Neuronal stem cell (in vitro differentiated cells): ENCODE measurements at regions not wholly inside any gene's neighbourhood (a gene's known extent, or its start where the extent isn't known, plus 50 kb on each side); places are given as distances from the start of the nearest gene placed in this dataset.
A peak's percentile ranks its signal among the peaks of the same experiment; 100 is the strongest.

Source experiments
- DNase-seq: peaks from one replicate; pipeline ENCODE4 v3.0.0-alpha.2; 2013; ENCODE audit warnings: low spot score
- H2AFZ ChIP-seq: one replicate; pipeline ENCODE4 v1.6.1; 2013; ENCODE audit warnings: mild to moderate bottlenecking, low read length, inconsistent platforms
- H2AK5ac ChIP-seq: 2 replicates; pipeline ENCODE4 v1.6.1; 2013; ENCODE audit warnings: low read depth, mild to moderate bottlenecking, inconsistent platforms, low read length, moderate library complexity, mixed read lengths
- H2BK120ac ChIP-seq: 2 replicates; pipeline ENCODE4 v1.6.1; 2013; ENCODE audit warnings: low read depth, mild to moderate bottlenecking, inconsistent platforms, low read length, moderate library complexity, mixed read lengths
- H2BK12ac ChIP-seq: one replicate; pipeline ENCODE4 v1.6.1; 2013; ENCODE audit warnings: low read length, inconsistent platforms
- H2BK15ac ChIP-seq: 2 replicates; pipeline ENCODE4 v1.6.1; 2013; ENCODE audit warnings: mild to moderate bottlenecking, low read length, inconsistent platforms, mixed read lengths
- H2BK5ac ChIP-seq: one replicate; pipeline ENCODE4 v1.6.1; 2013; ENCODE audit warnings: inconsistent platforms, mild to moderate bottlenecking, low read length, moderate library complexity
- H3K14ac ChIP-seq: one replicate; pipeline ENCODE4 v1.6.1; 2013; ENCODE audit warnings: low read length, inconsistent platforms
- H3K18ac ChIP-seq: 2 replicates; pipeline ENCODE4 v1.6.1; 2013; ENCODE audit warnings: low read length, inconsistent platforms
- H3K23ac ChIP-seq: 2 replicates; pipeline ENCODE4 v1.6.1; 2013; ENCODE audit warnings: low read depth, mild to moderate bottlenecking, mixed read lengths, low read length, inconsistent platforms; ENCODE audit not compliant: poor library complexity
- H3K27ac ChIP-seq: replicated peaks from 3 replicates; pipeline ENCODE4 v1.5.1; 2013; ENCODE audit warnings: low read length, inconsistent platforms
- H3K27me3 ChIP-seq, 3 experiments: 2 replicates each; pipeline ENCODE4 v1.6.1; 2013; ENCODE audit warnings: low read length in 3 of 3, mild to moderate bottlenecking in 2 of 3, inconsistent platforms in 1 of 3, low read depth in 1 of 3, mixed read lengths in 1 of 3, moderate library complexity in 1 of 3; ENCODE audit not compliant: control insufficient read depth in 3 of 3, insufficient read depth in 3 of 3
- H3K36me3 ChIP-seq, 2 donors: replicated peaks in 1 of 2; 2 replicates each; pipeline ENCODE4 v1.6.1; 2013; ENCODE audit warnings: low read length in 2 of 2; ENCODE audit not compliant: control insufficient read depth in 2 of 2, insufficient read depth in 2 of 2
- H3K4ac ChIP-seq: 2 replicates; pipeline ENCODE4 v1.6.1; 2013; ENCODE audit warnings: inconsistent platforms, mild to moderate bottlenecking, low read length, moderate library complexity
- H3K4me1 ChIP-seq, 2 donors: 1 replicate in 1 of 2; 2 replicates in 1 of 2; pipeline ENCODE4 v1.6.1; 2013; ENCODE audit warnings: low read length in 2 of 2, low read depth in 1 of 2; ENCODE audit not compliant: control insufficient read depth in 2 of 2, insufficient read depth in 1 of 2
- H3K4me2 ChIP-seq: one replicate; pipeline ENCODE4 v1.6.1; 2013; ENCODE audit warnings: mild to moderate bottlenecking, low read length, inconsistent platforms; ENCODE audit not compliant: insufficient read depth, poor library complexity, severe bottlenecking
- H3K4me3 ChIP-seq, 2 donors: 2 replicates each; pipeline ENCODE4 v1.5.1; 2013; ENCODE audit warnings: low read length in 2 of 2, mild to moderate bottlenecking in 2 of 2, inconsistent platforms in 1 of 2, moderate library complexity in 1 of 2
- H3K79me1 ChIP-seq: one replicate; pipeline ENCODE4 v1.6.1; 2013; ENCODE audit warnings: low read depth, mild to moderate bottlenecking, inconsistent platforms, low read length, moderate library complexity
- H3K9ac ChIP-seq: one replicate; pipeline ENCODE4 v1.6.1; 2013; ENCODE audit warnings: mild to moderate bottlenecking, low read depth, low read length, inconsistent platforms; ENCODE audit not compliant: poor library complexity
- H3K9me3 ChIP-seq, 2 donors: replicated peaks in 1 of 2; 2 replicates each; pipeline versions ENCODE3 to v1.6.1; 2013; ENCODE audit warnings: low read length in 2 of 2, mild to moderate bottlenecking in 2 of 2, inconsistent platforms in 1 of 2, low read depth in 1 of 2, mixed read lengths in 1 of 2, moderate library complexity in 1 of 2; ENCODE audit not compliant: control insufficient read depth in 2 of 2, insufficient read depth in 1 of 2
- H4K8ac ChIP-seq: one replicate; pipeline ENCODE4 v1.6.1; 2013; ENCODE audit warnings: low read depth, mild to moderate bottlenecking, inconsistent platforms, low read length, moderate library complexity
- H4K91ac ChIP-seq: one replicate; pipeline ENCODE4 v1.6.1; 2013; ENCODE audit warnings: low read length, low read depth, mild to moderate bottlenecking, inconsistent platforms; ENCODE audit not compliant: poor library complexity
- WGBS, 2 donors: extraction: QIAGEN DNeasy Blood & Tissue Kit; methylation state at CpG; one replicate each; pipeline ENCODE4 v1.1.7; 2013; ENCODE audit warnings: missing lambda C conversion rate in 2 of 2, mixed read lengths in 1 of 2; ENCODE audit not compliant: insufficient read length in 2 of 2, insufficient replicate concordance in 1 of 2; ENCODE audit errors: extremely low coverage in 2 of 2; 5-methylcytosine and 5-hydroxymethylcytosine counted together

DNA sequence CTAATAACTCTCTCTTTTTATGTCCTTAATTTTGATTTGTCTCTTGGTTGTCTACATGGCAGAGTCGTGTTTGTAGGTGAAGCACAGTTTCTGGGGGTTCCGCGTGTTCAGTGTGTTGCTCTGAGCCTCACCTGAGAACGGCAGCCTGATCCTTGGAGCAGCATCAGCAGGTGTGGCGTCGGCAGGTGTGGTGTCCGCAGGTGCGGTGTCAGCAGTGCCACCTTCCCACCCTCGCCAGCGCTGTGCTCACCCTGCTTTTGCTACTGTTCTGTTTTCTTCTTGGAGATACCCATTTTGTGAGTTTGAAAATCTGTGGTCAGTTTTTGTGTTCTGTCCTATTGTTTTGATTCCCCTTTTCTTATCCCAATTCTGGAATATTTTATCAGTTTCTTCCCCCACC is 406.6 kb downstream of the GLRX3 start:
- Histone ChIP-seq H4K8ac (no peak overlapping the region), H2BK120ac (no peak overlapping the region), H3K18ac (no peak overlapping the region), H2AK5ac (no peak overlapping the region), H3K4me2 (no peak overlapping the region), H3K14ac (no peak overlapping the region), H2BK15ac (no peak overlapping the region), H3K9ac (no peak overlapping the region), H2BK12ac (no peak overlapping the region), H3K27me3 (no peaks in the 10 kb centered on the region), H3K36me3 (no peaks in the 10 kb centered on the region), H3K79me1 (no peaks in the 10 kb centered on the region), H3K4me1 (peaks cover 0 to 5% of the 10 kb centered on the region in 2 donors), H3K4me3 (peak overlapping the region in 1 of 2 donors; percentile 37), H3K4ac (no peak overlapping the region), H3K23ac (no peak overlapping the region), H2AFZ (no peak overlapping the region), H2BK5ac (no peak overlapping the region), H3K9me3 (no peaks in the 10 kb centered on the region), H3K27ac (no peak overlapping the region), H4K91ac (no peak overlapping the region)
- DNase-seq = no peak
- WGBS, 2 donors = no CpG with 5 or more reads among the region's 10 CpGs

GRCh38 chr10:130543794-130544193 is 407.6 kb downstream of the GLRX3 start:
- H2BK5ac ChIP-seq = no peak overlapping the region
- H3K9me3 ChIP-seq = no peaks in the 10 kb centered on the region
- no peak overlapping the region for H2BK15ac ChIP-seq
- H3K23ac ChIP-seq = no peak overlapping the region
- H3K79me1 ChIP-seq = no peaks in the 10 kb centered on the region
- peaks cover 0 to 5% of the 10 kb centered on the region in 2 donors for H3K4me1 ChIP-seq
- H2AK5ac ChIP-seq = no peak overlapping the region
- H2BK120ac ChIP-seq = no peak overlapping the region
- H3K36me3 ChIP-seq = no peaks in the 10 kb centered on the region
- no peak overlapping the region for H4K8ac ChIP-seq
- no peak overlapping the region for H4K91ac ChIP-seq
- WGBS, 2 donors = no CpG with 5 or more reads among the region's 7 CpGs
- H2BK12ac ChIP-seq = no peak overlapping the region
- no peak overlapping the region for H3K4ac ChIP-seq
- no peaks in the 10 kb centered on the region for H3K27me3 ChIP-seq
- no peak for DNase-seq
- no peak overlapping the region for H2AFZ ChIP-seq
- no peak overlapping the region for H3K14ac ChIP-seq
- H3K4me2 ChIP-seq = no peak overlapping the region
- H3K18ac ChIP-seq = no peak overlapping the region
- no peak overlapping the region for H3K9ac ChIP-seq
- no peak overlapping the region for H3K27ac ChIP-seq
- no peak overlapping the region for H3K4me3 ChIP-seq

DNA sequence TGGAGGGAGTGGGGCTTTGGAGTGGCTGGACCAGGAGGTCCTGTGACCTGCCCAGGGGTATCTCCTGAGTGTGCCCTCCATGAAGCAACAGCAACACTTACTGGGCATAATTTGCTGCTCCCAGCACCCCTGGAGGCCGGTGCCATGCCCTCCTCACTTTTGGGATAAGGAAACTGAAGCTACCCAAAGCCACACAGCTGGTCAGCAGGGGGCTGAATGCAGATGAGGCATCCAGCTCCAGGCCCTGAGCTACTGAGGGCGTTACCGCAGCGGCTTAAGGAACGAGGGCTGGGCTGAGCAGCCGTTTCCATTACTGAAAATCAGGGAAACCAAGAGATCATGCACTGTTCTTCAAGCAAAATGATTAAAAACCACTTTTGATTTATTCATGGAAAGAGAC is 408.9 kb downstream of the GLRX3 start:
- Histone ChIP-seq H3K27ac (no peak overlapping the region), H3K9ac (no peak overlapping the region), H2BK15ac (no peak overlapping the region), H3K79me1 (no peaks in the 10 kb centered on the region), H3K4me2 (no peak overlapping the region), H2BK12ac (no peak overlapping the region), H3K4me3 (no peak overlapping the region), H2AFZ (no peak overlapping the region), H2AK5ac (no peak overlapping the region), H3K23ac (no peak overlapping the region), H3K27me3 (no peaks in the 10 kb centered on the region), H4K8ac (no peak overlapping the region), H3K14ac (no peak overlapping the region), H3K18ac (no peak overlapping the region), H3K4me1 (peaks cover 0 to 5% of the 10 kb centered on the region in 2 donors), H4K91ac (no peak overlapping the region), H3K36me3 (no peaks in the 10 kb centered on the region), H3K9me3 (no peaks in the 10 kb centered on the region), H2BK120ac (no peak overlapping the region), H2BK5ac (no peak overlapping the region), H3K4ac (no peak overlapping the region)
- peak; percentile 11 for DNase-seq
- WGBS, 2 donors = no CpG with 5 or more reads among the region's 6 CpGs

DNA sequence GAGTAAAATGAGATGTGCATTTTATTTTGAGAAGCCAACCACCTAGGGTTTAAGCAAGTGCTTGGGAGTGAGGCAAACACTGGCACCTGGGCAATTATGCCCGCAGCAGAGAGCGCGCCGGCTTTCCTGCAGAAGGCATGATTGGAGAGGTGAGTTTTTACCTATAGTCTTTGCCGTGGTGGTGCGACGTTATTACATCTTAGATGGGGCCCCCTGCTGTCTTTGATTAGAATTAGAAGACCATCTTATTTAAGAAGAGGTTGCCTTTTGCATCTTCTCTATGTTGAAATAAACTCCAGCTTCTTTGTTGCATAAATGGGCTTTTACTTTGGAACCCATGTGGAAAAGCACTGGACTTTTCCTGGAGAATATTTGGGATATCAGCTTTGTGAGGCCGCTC is 409.5 kb downstream of the GLRX3 start:
- Histone ChIP-seq H3K9ac (no peak overlapping the region), H2BK120ac (no peak overlapping the region), H3K14ac (no peak overlapping the region), H2BK12ac (no peak overlapping the region), H3K23ac (no peak overlapping the region), H2AFZ (no peak overlapping the region), H3K4me3 (no peak overlapping the region), H3K18ac (no peak overlapping the region), H4K91ac (no peak overlapping the region), H3K27me3 (no peaks in the 10 kb centered on the region), H3K4ac (no peak overlapping the region), H2BK15ac (no peak overlapping the region), H2AK5ac (no peak overlapping the region), H3K4me1 (peaks cover 0 to 5% of the 10 kb centered on the region in 2 donors), H3K4me2 (no peak overlapping the region), H3K36me3 (no peaks in the 10 kb centered on the region), H3K79me1 (no peaks in the 10 kb centered on the region), H2BK5ac (no peak overlapping the region), H3K27ac (no peak overlapping the region), H3K9me3 (no peaks in the 10 kb centered on the region), H4K8ac (no peak overlapping the region)
- no CpG with 5 or more reads among the region's 8 CpGs for WGBS, 2 donors
- DNase-seq = no peak
